HG02885 (cell line): ENCODE measurements at regions not wholly inside any gene's neighbourhood (a gene's known extent, or its start where the extent isn't known, plus 50 kb on each side); places are given as distances from the start of the nearest gene placed in this dataset.

Experiments
- ATAC-seq: cut with Tn5 transposase; IDR thresholded peaks from one replicate; pipeline ENCODE4 v1.9.1; 2021; ENCODE audit warnings: mild to moderate bottlenecking; ENCODE audit not compliant: unreplicated experiment, poor library complexity

DNA sequence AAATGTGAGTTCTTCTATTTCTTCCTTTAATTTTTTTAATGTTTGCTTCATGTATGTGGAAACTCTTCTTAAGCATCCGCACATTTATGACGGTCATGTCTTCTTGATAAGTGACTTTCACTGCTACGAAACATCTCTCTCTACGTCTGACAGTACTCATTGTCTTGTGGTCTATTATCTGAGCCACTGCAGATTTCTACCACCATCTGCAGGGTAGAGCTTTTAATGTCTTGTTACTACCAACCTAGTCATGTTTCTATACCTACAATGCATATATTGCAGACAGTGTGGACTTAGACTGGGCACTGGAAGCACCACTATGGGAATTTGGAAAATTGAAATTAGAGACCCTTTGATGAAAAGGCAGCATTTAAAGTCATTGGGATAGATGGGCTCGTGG lies 75.4 kb upstream of the ARHGEF7 start:
- ATAC-seq: no peak

DNA sequence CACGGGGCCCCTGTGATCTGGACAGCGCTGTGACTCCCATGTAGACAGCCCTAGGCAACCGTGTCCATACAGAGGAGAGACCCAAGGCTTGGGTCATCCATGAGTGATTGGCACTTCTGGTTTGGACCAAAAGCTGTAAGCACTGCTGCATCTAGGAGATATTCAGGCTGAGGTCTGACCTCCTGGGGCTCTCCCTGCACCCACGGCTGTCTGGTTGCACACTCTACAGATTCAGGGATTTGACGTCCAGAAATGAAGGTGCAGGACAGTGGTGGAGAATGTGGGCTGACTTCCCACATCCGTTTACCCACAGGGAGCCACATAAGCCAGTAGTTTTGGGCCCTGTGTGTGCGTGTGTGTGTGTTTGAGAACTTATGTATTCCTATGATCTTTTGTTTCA lies 76.2 kb upstream of the ARHGEF7 start:
- ATAC-seq: no peak

DNA sequence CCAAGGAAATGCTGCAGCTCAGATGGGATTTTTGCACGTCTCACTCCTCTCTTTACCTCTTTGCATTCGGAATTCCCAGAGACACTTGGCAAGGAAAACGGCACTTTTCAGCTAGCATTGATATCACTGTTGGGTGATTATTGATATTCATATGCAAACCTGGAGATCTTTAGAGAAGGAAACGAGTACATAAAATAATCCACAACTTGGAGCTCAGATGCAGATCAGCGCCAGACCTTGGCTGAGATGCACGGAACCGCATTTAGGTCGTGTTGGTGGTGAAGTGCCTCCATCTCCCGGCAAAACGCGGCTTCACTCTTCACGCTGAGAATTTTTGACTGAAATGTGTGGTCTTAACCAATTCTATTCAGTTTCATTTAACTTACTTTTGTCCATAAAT lies 77.2 kb upstream of the ARHGEF7 start:
- ATAC-seq: no peak

DNA sequence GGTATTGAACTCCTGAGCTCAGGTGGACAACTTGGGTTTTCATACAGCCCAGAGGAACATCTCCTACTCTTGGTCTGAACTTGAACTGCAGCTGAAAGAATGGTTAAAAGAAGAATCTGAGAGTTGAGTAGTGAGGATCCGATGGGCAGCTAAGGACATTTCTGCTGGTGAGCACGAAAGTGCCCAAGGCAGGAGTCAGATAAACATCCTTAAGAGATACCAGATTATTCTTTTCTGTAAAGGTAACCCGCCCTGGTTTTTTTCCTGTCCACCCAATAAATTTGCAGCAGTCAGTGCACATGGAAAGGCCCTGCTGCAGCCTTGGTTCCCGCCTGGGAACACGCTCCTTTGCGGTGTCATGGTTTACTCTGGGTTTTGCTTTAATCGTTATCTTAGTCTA lies 78.4 kb upstream of the ARHGEF7 start:
- ATAC-seq: no peak

DNA sequence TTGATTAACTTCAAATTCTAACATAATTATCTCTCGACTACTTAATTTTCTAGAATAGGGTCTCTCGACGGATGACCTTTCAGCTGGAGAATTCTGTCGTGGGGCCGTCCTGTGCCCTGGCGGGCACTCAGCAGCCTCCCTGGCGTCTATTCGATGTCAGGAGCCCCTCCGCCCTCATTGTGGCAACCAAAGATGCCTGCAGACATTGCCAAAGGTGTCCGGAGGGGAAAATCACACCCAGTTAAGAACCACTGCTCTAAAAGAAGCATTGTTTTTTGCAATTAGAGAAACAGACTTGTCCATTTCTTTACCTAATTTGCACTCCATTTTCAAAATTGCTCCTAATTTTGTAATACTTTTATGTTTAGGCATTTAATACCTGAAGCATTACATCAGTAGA lies 79.2 kb upstream of the ARHGEF7 start:
- no peak for ATAC-seq

DNA sequence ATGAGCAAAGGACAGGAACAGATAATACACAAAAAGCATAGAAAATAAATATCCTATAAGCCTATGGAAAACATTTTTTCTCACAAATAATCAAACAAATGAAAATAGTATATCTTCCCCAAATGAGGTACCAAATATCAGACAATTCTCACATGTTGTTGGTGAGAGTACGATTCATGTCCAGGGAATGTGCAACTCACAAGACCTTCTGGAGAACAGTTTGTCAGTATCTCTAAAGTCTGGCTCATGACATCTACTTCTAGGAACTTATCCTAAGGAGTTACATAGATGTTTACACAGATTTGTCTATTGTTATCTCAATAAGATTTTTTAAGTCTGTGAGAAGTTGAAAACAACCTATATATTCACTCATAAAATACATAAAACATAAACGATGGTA lies 80.3 kb upstream of the ARHGEF7 start:
- no peak for ATAC-seq

DNA sequence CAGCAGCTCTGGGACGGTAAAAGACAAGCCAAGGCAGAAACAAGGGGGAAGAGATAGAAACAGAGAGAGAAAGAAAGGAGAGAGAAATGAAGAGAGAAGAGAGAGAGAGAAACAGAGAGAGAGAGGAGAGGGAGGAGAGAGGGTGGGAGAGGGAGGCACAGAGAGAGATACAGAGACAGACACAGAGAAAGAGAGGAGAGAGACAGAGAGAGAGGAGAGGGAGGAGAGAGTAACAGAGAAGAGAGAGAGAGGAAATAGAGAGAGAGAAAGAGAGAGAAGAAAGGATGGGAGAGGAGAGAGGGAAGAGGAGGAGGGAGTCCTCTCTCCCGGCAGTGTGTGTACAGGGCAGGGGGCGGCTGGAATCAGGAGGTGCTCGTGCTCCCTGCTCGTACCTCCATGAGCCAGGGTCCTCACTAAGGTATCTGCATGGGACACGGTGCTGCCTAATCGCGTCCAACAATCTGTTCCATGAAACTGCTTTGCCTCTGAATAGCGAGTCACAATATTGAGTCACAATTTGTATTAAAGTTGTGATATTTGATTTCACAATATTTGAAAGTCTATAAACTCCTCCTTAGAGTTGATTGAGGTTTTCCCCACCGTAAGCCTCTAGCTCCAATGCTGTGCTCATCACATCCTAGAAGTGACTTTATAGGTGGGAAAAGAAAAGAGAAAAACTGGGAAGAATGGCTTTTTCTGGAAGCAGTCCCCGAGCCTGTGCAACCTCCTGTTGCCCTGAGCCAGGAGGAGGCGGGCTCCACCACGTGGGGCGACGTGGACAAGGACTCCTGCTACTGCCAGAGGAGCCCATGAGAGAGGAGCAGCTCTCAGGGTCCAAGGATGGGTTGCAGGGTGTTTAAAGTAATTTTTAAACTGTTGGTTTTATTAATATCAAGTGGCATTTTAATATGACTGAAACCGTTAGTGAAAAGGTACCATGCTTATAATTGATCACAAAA lies 81.7 kb upstream of the ARHGEF7 start:
- no peak for ATAC-seq

DNA sequence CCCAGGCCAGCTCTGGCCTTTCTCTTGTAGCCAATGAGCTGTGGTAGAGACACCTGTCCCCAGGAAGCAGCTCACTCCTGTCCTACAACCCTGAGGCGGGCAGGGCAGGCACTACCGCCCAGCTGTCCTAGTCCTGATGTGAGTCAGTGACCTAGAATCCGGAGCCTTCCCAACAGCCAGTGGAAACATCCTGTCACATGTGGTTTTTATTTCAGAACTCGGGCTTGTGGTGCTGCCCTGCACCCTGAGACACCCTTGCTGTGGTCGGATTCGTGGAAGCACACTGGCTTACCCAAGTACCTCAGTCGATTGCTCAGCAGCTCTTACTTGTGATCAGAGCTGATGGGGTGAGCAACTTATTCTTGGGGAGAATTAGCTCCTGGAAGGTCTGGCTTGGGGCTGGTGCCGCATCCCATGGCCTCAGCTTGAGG lies 83.6 kb upstream of the ARHGEF7 start:
- no peak for ATAC-seq

DNA sequence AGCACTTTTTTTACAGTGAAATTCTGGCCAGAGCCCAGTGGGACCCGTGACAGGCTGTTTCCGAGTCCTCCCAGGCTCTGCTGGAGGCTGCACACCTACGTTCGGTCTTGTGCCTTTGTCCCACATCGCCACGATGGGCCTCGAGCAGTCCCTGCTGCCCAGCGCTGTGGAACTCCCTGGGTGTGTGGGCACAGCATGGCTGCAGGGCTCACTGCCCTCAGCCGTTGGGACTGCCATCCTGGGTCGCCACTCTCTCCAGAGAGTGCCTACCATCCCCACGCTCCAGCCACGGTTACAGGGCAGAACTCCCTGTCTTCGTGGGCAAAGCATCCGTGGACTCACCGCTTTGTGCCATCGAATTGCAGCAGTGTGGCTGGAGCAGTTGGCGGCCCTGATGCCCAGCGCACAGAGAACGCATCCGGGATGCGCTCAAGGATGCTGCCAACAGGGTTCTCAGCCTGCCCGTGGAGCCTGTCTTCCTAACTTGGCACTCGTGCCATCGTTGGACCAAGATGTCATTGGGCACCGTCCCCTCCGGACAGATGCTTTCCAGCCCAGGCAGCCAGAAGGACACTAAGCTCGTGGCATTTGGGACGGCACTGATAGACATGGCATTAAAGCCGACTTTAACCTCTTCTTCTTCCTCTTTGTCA lies 85.0 kb upstream of the ARHGEF7 start:
- no peak for ATAC-seq

DNA sequence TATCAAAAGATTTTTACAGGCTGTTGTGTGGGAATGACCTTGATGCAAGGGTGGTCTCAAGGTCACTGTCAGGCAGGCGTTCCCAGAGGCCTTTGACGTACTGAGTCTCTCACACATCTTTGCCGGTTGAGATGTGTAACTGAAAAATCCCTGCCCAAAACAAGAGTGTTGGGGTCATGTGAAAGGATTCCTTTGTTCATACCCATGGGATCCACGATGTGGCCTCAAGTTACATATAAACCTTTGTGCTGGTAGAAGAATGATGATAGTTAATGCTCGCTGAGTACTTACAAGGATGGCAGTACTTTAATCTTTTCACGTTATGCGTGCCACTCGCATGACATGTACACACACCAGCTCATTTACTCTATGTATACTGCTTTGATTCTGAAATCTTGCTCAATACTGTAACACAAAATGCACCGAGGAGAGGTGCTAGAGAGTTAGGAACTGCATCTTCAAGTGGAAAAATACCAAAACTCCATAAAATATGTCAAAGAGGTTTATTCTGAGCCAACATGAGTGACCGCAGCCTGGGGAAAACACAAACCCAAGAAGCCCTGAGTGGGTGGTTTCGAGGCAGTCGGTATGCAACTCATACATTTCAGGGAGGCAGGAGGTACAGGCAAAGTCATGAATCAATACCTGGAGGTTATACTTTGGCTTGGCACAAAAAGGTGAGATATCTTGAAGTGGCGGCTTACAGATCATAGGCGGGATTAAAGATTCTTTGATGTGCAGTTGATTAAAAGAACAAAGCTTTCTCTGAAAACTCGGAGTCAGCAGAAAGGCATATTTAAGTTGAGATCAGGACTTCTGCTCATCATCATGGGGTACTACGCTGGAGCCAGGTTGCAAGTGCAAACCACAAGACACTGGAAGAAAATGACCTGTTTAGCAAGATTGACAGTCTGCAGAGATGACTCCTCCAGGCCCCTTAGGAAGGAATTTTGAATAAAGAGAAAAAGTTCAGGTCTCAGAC lies 87.4 kb upstream of the ARHGEF7 start:
- no peak for ATAC-seq

DNA sequence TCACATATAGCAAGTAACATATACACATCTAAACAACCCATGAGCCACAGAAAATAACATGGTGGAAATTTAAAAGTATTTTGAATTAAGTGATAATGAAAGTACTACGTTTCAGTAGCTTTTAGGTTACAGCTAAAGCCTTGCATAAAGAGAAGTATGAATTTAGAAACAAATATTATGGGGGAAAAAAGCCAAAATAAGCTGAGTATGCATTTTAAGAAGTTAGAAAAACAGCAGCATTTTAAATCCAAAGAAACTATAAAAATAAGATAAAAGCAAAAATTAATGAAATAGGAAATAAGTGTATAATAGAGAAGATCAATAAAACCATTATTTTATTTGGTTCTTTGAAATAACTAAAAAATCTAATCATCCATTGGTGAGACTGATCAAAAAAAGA lies 89.8 kb upstream of the ARHGEF7 start:
- no peak for ATAC-seq

DNA sequence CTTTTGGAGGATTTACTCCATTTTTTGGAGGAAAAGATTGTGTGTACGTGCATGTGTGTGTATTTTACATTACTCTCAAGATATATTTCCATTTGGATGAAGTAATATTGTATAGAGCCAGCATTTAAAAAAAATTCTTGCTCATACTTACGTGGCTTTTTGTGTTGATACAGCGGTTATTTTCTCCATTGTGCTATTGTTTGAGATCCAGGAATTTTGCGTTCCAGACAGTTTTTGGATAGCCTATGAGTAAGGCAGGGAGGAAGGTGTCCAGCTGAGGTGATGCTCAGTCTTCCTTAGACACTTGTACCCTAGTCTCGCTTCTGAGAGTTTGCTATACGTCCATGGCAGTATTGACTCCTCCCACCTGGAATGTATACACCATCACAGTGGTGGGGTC lies 92.2 kb upstream of the ARHGEF7 start:
- no peak for ATAC-seq

DNA sequence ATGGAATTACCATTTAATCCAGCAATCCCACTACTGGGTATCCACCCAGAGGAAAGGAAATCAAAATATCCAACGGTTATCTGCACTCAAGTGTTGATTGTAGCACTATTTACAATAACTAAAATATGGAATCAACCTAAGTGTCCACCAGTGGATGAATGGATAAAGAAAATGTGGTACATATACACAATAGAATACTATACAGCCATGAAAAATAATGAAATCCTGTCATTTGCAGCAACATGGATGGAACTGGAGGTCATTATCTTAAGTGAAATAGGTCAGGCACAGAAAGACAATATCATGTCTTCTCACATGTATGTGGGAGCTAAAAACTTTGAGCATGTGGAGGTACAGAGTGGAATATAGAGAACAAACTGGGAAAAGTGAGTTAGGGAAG lies 92.9 kb upstream of the ARHGEF7 start:
- ATAC-seq: no peak

DNA sequence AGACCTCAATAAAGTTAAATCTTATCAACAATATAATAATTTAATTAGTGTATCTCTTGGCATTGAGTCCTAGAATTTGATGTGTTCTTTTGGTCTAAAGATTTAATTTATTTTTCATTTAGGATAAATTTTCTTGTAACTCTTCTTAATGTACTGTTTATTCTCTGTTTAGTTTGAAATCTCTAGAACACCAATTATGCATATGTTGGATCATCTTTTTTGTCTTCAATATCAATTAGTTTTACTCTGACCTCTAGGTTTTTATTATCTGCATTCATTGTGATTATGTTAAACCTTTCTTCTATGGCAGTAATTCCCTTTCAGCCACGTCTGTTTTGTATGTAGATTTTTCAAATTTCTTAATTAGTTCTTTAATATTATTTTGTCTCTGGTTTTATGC lies 93.8 kb upstream of the ARHGEF7 start:
- no peak for ATAC-seq

DNA sequence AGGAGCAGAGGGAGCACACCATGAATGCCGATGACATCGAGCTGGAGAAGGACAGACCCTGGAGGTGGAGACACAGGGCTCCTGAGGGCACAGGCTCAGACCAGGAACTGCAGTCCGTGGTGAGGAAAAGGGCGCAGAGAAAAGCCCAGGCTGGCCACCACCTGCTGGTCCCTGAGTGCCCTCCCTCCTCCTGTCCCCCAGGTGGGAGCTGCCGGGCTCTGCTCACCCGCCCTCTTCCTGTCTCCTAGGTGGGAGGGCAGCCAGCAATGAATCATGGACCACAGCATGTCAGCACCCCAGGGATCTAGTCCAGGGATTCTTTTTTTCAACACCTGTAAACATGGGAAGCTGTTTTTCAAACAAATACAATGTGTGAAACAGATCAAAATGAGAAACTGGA lies 94.6 kb upstream of the ARHGEF7 start:
- no peak for ATAC-seq

DNA sequence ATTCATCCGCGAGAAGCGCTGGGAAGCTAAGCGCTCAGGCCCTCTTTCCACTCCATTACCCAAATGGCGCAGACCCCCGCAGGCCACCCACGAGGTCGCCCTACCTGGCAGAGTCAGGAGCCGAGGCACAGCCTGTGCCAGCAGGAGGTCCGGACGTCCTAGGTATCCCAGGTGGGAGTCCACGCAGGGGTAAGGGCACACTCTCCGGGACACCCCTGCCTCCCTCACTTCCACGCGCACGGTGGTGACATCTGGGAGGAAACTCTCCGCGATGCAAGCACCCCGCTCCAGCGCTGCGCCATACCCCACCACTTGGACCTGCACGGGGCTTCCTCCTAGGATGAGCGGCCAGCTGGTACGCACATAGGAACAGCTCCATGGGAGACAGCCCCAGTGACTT lies 95.1 kb upstream of the ARHGEF7 start:
- ATAC-seq: no peak

DNA sequence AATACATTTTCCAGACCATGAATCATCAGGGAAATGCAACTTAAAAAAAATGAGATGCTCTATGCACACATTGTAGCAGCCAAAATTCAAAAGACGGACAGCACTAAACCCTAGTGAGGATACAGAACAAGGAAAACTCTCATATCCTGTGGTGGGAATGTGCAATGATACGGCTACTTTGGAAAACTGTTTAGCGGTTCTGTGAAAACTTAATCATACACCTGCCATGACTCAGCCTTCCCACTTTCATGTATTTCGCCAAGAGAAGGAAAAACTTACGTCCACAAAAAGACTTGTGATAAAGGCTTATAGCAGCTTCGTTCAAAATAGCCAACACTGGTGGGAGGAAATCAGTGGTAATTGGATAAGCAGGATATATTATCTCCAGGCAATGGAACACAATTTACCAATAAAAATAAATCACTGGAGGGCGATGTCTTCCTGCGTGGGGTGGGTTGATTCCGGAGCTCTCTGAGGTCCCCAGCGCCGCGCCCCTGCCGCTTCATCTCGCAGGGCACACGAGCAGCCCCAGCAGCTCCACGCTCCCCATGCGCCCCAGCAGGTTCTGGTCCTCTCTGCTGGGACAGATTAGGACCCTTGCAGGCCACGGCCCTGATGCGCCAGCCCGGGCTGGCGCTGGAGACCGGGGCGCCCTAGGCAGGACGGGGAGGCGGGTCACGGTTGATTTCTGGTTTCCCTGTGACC lies 97.2 kb upstream of the ARHGEF7 start:
- ATAC-seq: no peak

DNA sequence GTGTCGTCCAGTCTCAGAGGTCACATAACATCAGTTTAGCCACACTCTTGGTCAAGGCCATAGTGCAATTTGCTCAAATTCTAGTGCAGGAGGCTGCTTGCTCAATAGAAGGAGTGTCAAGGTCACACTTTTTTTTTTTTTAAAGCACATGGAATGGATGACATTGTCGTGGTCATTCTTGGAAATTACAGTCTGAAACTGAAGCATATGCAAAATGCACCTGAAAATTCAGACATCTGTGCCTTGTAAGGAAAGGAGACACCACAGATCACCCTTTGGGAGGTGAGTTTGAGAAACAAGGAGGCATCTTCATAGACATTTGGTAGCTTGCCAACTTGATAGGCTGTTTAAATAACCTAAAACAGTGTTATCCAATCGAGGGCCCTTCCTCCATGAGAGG lies 98.3 kb upstream of the ANKRD10 start:
- ATAC-seq: no peak

DNA sequence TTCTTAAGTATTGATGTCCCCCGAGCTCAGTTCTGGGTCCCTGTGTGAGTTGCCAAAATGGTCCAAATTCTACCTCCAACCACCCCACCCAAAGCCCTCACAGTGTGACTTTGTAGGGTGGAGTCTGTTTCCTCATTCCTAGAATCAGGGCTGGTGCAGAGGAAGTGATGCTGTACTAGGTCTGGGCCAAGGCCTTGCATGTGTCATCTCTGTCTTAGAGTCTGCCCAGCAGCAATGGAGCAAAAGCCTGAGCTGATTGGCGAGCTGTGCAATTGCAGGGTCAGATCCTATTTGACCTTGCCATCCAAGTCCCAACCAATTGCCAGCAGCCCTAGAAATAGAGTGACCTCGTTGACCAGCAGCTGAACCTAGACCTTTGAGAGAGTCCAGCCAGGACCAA lies 97.0 kb upstream of the ANKRD10 start:
- no peak for ATAC-seq

DNA sequence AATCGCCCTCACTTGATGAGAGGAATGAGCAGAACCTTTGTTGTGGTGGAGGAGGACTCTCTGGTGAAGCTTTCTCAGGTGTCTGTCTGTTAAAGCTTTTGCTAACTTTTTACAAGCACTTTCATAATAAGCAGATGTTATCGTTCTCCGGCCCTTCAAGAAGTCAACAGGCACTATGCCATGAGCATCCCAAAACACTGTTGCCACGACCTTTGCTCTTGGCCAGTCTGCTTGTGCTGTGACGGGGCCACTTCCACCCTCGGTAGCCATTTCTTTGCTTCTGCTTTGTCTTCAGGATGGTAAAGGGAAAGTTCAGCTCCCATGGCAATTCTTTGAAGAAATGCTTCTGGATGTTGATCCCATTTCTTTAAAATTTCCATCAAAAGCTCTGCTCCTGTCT lies 93.5 kb upstream of the ANKRD10 start:
- no peak for ATAC-seq
